GM12892 (cell line): ENCODE measurements at regions not wholly inside any gene's neighbourhood (a gene's known extent, or its start where the extent isn't known, plus 50 kb on each side); places are given as distances from the start of the nearest gene placed in this dataset.

ENCODE experiments used
- POLR2A ChIP-seq: IDR thresholded peaks from 2 replicates; pipeline ENCODE4 v1.6.1; 2011; ENCODE audit warnings: low read depth, low read length, control low read depth
- POLR2AphosphoS5 ChIP-seq: IDR thresholded peaks from 2 replicates; pipeline ENCODE4 v1.6.1; 2011; ENCODE audit warnings: low read depth, low read length, control low read depth

DNA sequence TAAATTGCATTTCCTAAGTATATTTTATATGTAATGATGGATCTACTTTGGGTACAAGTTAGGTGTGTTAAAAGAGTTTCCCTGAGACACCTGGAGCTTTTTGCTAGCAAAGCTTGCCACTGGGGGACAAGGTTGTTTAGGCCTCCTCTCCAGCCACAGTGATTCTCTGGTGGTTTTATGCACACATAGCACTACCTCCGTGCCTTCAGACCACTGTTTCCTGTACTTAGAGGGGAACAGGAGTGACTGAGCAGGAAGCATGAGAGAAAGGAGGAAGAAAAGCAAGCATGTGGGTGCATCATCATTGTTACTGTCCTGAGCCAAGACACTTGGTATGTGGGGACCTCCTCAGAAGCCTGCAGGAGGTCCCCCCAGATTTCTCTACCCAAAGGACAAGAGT lies 272.1 kb downstream of the RASEF start:
- TF ChIP-seq POLR2A (no peak), POLR2AphosphoS5 (no peak)
